ENCODE measurements at regions not wholly inside any gene's neighbourhood (a gene's known extent, or its start where the extent isn't known, plus 50 kb on each side); places are given as distances from the start of the nearest gene placed in this dataset.
"Not testable (repeated sequence)": the region's sequence is repeated elsewhere in the genome, so short reads cannot be mapped to it uniquely, and the experiment has no call there.

GRCh38 chr5:168092209-168093185 lies 198.9 kb upstream of the WWC1 start:
- in situ Hi-C loops (cut with HindIII; ENCODE audit: low pct_unique_long_range_greater_than_20kb, low sequenced_read_pairs), result no loop called here
- DNase-seq (ENCODE audit: low read depth, low spot score), result no peak

DNA sequence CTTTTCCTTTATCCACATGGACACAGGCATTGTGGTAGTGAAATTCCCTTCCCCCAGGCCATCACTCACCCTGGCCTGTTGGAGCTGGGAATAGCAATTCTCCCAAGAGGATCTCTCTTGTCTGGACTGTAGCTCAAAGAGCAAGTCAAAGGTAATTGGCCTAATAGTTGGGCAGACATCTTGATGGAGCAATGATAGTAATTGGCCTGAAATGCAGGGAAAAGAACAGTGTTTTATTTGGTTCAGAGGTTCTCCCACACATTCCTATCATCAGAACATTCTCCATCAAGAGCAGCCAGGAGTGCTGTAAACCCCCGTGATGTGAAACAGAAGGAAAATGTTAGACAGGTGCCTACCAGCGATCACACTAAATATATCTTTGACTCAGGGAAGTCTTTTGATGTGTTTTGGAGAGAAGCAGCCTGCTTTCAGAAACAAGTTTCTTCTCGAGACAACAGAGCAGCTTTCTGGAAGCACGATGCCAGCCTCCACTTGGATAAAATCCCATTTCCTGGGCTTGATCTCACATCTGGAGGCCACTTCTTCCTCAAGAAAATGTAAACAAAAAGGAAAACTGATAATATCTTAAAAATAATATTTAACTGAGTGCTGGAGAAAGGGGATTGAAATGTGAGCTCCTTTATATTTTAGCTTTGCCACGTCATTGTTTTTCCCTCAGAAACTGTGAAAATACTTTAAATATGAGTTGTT lies 198.1 kb upstream of the WWC1 start:
- in situ Hi-C loops (cut with HindIII; ENCODE audit: low pct_unique_long_range_greater_than_20kb, low sequenced_read_pairs), result no loop called here
- no peak for DNase-seq (ENCODE audit: low read depth, low spot score)

DNA sequence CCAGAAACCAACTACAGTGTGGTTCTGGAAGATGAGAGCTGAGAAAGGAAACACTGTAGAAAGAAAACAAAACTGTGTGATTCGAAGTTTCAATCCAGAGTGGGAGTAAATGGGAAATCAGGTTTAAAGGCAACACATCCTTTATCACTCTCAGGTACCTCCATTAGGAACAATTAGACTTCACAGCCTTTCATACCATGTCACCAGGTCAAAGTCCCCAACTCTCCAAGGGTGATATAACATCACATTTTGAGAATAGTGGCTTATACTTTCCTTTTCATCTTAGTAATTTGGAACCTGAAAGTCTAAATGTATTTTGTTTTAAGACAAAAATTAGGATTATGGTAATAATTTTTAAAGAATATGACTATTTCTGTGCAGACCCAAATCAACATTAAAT lies 194.9 kb upstream of the WWC1 start:
- no peak for DNase-seq (ENCODE audit: low read depth, low spot score)
- in situ Hi-C loops (cut with HindIII; ENCODE audit: low pct_unique_long_range_greater_than_20kb, low sequenced_read_pairs), result no loop called here

DNA sequence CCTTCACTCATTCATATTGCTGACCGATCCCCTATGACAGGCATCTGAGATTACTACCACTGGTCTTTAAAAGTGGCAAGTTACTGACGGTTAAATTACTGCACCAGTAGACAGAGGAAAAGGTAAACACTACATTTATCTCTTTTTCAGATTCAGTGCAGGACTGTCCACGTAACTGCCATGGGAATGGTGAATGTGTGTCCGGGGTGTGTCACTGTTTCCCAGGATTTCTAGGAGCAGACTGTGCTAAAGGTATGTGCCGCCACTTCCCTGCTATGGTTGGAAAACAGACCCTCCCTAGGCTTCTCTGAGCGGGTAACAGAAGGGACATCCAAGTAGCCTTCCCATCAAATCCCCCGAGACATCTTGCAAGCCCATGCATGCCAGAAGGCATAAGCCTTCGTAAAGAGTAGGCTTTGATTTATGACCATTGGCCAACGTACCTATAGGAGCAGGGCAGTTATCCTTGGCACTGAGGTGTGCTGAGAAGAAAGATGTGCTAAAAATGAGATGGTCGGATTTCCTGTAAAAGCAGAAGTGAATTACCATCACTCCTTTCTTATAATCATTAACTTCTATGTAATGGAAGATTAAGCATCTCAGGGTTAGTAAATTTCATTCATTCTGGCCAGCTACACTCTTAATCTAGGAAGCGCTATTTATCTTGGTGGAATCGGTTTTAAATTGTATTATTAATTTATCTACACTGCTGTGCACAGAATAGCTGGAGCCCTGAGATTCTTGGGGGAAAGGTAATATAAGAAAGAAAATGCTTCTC lies 193.4 kb upstream of the WWC1 start:
- in situ Hi-C loops (cut with HindIII; ENCODE audit: low pct_unique_long_range_greater_than_20kb, low sequenced_read_pairs), result no loop called here
- DNase-seq (ENCODE audit: low read depth, low spot score), result no peak

DNA sequence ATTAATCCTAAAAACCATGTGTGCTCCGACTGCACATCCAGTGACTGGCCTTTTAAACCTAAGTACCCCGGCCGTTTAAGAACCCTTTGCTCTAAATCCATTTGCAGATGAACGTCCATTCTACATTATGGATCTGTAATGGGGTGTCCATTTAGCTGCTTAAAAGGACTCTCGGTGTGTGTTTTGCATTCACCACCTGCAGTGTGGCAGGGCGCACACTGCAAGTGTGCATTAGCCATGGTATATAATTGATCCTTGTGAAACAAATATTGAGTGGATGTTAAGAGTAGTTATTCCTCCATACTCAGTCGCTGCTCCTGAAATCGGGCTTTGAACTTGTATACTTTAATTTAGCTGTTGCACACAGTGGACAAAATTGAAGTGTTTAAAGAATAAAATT lies 190.1 kb upstream of the WWC1 start:
- DNase-seq (ENCODE audit: low read depth, low spot score), result no peak
- in situ Hi-C loops (cut with HindIII; ENCODE audit: low pct_unique_long_range_greater_than_20kb, low sequenced_read_pairs), result no loop called here

DNA sequence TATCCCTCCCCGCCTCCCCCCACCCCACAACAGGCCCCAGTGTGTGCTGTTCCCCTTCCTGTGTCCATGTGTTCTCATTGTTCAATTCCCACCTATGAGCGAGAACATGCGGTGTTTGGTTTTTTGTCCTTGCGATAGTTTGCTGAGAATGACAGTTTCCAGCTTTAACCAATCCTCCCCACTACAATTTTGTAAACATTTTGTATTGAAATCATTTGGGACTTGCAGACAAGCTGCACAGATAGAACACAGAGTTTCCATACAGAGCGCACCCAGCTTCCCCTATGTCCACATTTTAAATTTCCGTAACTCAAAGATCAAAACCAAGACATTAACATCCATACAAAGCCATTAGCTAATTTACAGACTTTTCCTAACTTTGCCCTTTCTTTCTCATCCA lies 188.4 kb upstream of the WWC1 start:
- in situ Hi-C loops (cut with HindIII; ENCODE audit: low pct_unique_long_range_greater_than_20kb, low sequenced_read_pairs); DNase-seq (ENCODE audit: low read depth, low spot score): not testable (repeated sequence)

- no peak for DNase-seq (ENCODE audit: low read depth, low spot score)
- in situ Hi-C loops (cut with HindIII; ENCODE audit: low pct_unique_long_range_greater_than_20kb, low sequenced_read_pairs), result no loop called here
Measured at GRCh38 chr5:168104350-168104749, 187.1 kb upstream of the WWC1 start.

DNA sequence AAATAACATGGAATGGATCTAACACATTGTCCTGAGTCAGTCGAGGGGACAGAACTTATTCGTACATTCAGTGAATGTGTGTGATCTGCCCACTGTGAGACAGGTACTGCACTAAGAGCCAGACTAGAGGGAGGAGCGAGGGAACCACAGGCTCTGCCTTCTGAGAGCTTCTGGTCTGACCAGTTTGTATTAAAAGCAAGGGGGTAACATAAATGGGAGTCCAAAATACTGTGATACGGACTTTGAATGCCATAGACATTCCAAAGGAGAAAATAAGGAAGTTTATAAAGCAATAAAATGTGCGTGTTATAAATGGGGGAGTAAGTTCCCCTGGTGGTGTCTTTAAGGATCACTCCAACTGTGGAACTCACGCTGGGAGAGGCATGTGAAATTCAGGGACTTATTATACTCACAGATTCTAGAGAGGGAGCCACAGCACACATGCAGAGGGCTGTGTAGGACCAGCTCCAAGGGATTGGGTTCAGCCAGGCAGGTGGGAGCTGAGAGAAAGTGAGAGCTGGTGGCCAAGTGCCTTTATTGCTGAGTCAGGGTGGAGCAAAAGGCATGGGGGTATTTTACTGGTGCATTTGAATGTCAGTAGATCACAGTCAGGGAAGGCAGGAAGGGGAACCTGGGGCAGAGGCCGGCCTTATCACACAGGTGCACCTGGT lies 186.5 kb upstream of the WWC1 start:
- no peak for DNase-seq (ENCODE audit: low read depth, low spot score)
- in situ Hi-C loops (cut with HindIII; ENCODE audit: low pct_unique_long_range_greater_than_20kb, low sequenced_read_pairs), result no loop called here

GRCh38 chr5:168106008-168106761 lies 185.3 kb upstream of the WWC1 start:
- no peak for DNase-seq (ENCODE audit: low read depth, low spot score)
- in situ Hi-C loops (cut with HindIII; ENCODE audit: low pct_unique_long_range_greater_than_20kb, low sequenced_read_pairs), result no loop called here

DNA sequence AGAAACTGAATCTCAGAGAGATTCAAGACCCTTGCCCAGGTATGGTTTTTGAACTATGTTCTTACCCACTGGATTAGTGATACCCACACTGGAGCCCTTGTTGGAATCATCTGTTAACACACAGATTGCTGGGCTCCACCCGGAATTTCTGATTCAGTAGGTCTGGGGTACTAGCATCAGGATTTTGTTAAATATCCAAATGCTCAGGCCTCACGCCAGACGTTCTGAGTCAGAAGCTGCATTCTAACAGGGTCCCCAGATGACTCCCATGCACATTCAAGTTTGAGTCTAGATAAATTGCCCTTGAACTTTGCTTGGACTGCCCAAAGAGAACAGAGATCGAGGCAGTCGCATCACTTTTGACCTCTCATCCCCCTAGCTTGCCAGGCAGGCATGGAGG lies 182.0 kb upstream of the WWC1 start:
- DNase-seq (ENCODE audit: low read depth, low spot score), result no peak
- in situ Hi-C loops (cut with HindIII; ENCODE audit: low pct_unique_long_range_greater_than_20kb, low sequenced_read_pairs), result no loop called here

- in situ Hi-C loops (cut with HindIII; ENCODE audit: low pct_unique_long_range_greater_than_20kb, low sequenced_read_pairs), result no loop called here
Measured at GRCh38 chr5:168110384-168110783, 181.1 kb upstream of the WWC1 start.

DNA sequence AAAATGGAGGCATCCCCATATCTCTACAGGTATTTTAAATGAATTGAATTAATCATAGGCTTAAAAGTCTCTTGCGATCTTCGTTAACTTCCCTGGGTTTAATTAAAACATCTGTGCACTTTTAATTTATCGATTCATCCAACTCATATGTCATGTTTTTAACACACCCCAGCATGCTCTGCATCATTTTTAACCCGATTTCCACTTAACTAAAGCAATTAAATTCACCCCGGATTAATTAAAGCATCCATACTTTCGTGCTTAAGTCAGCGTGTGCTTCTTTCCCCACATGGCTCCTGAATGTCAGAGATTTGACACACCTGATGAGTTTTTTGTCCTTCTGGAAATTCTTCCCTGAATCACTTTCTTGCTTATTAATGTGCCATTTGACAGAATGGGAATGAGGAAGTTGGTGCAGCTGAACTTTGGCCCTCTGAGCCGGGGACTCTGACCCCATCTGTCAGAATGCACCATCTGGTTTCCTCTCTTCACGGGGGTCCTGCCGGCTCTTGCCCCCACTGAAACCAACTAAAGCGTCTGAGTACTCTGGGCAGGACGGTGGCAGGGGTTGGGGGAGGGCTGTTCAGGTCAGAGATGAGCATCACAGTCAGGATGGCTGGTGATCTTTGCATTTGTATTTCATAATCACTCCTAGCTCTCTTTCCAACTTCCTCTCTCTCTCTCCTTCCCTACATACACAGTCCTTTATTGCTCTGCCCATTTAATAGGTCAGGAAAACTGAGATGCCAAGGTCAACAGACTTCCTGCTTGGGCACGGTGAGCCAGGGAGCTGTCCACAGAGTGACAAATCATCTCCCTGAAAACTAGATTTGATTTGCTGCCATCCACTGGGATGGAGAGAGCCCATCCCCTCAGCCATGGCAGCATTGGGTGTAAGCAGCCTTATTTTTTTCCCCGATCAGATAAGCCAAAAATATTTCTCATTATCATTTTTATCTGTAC lies 180.3 kb upstream of the WWC1 start:
- DNase-seq (ENCODE audit: low read depth, low spot score), result no peak
- in situ Hi-C loops (cut with HindIII; ENCODE audit: low pct_unique_long_range_greater_than_20kb, low sequenced_read_pairs), result no loop called here

More at GRCh38 chr5:168110384-168110783, 181.1 kb upstream of the WWC1 start:
- no peak for DNase-seq (ENCODE audit: low read depth, low spot score)

- in situ Hi-C loops (cut with HindIII; ENCODE audit: low pct_unique_long_range_greater_than_20kb, low sequenced_read_pairs), result no loop called here
- peak; percentile 86 for DNase-seq (ENCODE audit: low read depth, low spot score)
Measured at GRCh38 chr5:168114444-168115017, 176.9 kb upstream of the WWC1 start.

DNA sequence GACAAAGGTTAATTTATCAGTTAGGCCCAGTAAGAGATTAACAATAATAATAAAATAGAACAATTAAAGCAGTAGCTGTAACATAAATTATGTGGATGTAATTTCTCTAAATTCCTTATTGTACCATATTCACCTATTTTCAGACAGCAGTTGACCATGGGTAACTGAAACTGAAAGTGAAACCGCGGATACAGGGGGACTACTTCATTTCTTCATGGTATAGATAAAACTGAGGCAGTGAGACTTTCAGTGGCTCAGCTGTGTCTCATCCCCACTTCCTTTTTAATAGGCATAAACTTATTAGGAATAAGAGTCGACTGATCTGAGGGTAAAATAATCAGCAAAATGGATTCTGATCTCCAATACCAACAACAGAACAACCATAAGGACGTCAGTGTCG lies 174.0 kb upstream of the WWC1 start:
- in situ Hi-C loops (cut with HindIII; ENCODE audit: low pct_unique_long_range_greater_than_20kb, low sequenced_read_pairs), result no loop called here
- no peak for DNase-seq (ENCODE audit: low read depth, low spot score)

- in situ Hi-C loops (cut with HindIII; ENCODE audit: low pct_unique_long_range_greater_than_20kb, low sequenced_read_pairs), result no loop called here
- DNase-seq (ENCODE audit: low read depth, low spot score), result no peak
Measured at GRCh38 chr5:168118042-168118668, 173.3 kb upstream of the WWC1 start.

Measured in SK-MEL-5 (cell line).